Erythroblast (primary cell): ENCODE measurements at regions not wholly inside any gene's neighbourhood (a gene's known extent, or its start where the extent isn't known, plus 50 kb on each side); places are given as distances from the start of the nearest gene placed in this dataset.

Experiments
- GATA1 ChIP-seq: IDR thresholded peaks from 2 replicates; pipeline ENCODE4 v1.6.1; 2011; ENCODE audit warnings: low read depth, mild to moderate bottlenecking, control low read depth, low read length, moderate library complexity
- POLR2A ChIP-seq: IDR thresholded peaks from 2 replicates; pipeline ENCODE4 v1.6.1; 2011; ENCODE audit warnings: mild to moderate bottlenecking, low read length

DNA sequence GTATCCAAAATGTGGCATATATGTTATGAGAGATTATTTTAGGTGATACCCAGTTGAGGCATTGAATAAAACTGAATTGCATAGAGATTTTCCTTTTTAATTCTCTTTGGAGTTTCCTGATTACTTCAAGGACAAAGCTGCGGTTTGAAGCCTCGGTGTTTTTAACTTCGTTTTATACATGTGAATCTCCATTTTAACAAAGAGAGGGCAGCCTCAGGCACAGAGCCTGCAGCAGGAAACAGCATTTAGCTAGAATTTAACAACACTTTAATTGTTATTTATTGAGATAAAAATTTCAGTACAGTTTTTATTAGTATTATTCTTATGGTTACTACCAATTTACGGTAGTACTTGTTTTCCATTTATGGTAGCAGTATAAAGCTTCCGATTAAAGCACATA lies 114.0 kb downstream of the KIF4B start:
- TF ChIP-seq POLR2A (no peak), GATA1 (no peak)
